PC-3 (cell line): ENCODE measurements at regions not wholly inside any gene's neighbourhood (a gene's known extent, or its start where the extent isn't known, plus 50 kb on each side); places are given as distances from the start of the nearest gene placed in this dataset.

Experiments
- EZH2 ChIP-seq: fragments of 300-600 bp; sonication (generic); IDR thresholded peaks from one replicate; pipeline ENCODE4 v1.6.1; 2017; ENCODE audit warnings: antibody characterized with exemption, mild to moderate bottlenecking, low read length; ENCODE audit not compliant: unreplicated experiment
- EZH2phosphoT487 ChIP-seq: fragments of 300-600 bp; sonication (generic); IDR thresholded peaks from 2 replicates; pipeline ENCODE4 v1.6.1; 2018; ENCODE audit warnings: mild to moderate bottlenecking, antibody characterized with exemption, low read length, borderline replicate concordance
- TF ChIP-seq, protein P1 (sequence below): fragments of 300-600 bp; sonication (generic); conservative IDR thresholded peaks from 2 replicates; pipeline ENCODE4 v1.5.1; 2017; ENCODE audit warnings: antibody characterized with exemption, low read depth, mild to moderate bottlenecking, low read length

DNA sequence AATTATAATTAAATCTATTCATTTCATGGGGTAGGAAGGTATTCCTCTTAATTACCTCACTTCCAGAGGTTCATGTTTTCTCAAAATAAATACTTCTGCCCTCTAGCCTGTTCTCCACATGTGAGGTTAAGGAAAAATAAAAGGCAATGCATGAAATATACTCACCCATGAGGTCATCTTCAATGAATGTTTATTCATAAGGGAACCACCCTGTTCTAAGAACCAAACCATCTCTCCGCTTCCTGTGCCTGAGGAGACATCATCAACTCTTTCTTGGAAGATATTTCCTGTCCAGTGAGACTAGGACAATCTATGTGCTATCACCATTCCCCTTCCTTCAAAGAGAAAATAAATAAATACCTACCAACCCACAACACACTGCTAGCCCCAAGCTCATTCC, 513.7 kb upstream of the PLXNA2 start:
- TF ChIP-seq, protein P1, sequence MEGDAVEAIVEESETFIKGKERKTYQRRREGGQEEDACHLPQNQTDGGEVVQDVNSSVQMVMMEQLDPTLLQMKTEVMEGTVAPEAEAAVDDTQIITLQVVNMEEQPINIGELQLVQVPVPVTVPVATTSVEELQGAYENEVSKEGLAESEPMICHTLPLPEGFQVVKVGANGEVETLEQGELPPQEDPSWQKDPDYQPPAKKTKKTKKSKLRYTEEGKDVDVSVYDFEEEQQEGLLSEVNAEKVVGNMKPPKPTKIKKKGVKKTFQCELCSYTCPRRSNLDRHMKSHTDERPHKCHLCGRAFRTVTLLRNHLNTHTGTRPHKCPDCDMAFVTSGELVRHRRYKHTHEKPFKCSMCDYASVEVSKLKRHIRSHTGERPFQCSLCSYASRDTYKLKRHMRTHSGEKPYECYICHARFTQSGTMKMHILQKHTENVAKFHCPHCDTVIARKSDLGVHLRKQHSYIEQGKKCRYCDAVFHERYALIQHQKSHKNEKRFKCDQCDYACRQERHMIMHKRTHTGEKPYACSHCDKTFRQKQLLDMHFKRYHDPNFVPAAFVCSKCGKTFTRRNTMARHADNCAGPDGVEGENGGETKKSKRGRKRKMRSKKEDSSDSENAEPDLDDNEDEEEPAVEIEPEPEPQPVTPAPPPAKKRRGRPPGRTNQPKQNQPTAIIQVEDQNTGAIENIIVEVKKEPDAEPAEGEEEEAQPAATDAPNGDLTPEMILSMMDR = no peak
- TF ChIP-seq EZH2phosphoT487 = no peak
- no peak for TF ChIP-seq EZH2
